ENCODE measurements at regions not wholly inside any gene's neighbourhood (a gene's known extent, or its start where the extent isn't known, plus 50 kb on each side); places are given as distances from the start of the nearest gene placed in this dataset.

- no peak for TF ChIP-seq CTCF (IDR thresholded peaks at IDR 0.05)
- no peak for TF ChIP-seq POLR2A (IDR thresholded peaks at IDR 0.05)
These were observed 243.4 kb downstream of the IKZF2 start for GRCh38 chr2:212908031-212908430.

Data from esophagus squamous epithelium (tissue), 4 donors.